T47D (cell line): ENCODE measurements at regions not wholly inside any gene's neighbourhood (a gene's known extent, or its start where the extent isn't known, plus 50 kb on each side); places are given as distances from the start of the nearest gene placed in this dataset.
A peak's percentile ranks its signal among the peaks of the same experiment; 100 is the strongest.

Experiments used
- DNase-seq, 2 experiments: peaks; one replicate each; pipeline versions ENCODE4 v3.0.0 to v3.0.0-alpha.2; 2011 to 2012; ENCODE audit warnings: low read depth in 1 of 2, low spot score in 1 of 2
- JUND ChIP-seq: IDR thresholded peaks from 2 replicates; pipeline ENCODE4 v1.6.1; 2012; ENCODE audit warnings: low read depth
- in situ Hi-C: cut with HindIII; loops from 2 replicates; pipeline ENCODE4 v1.10.0; 2016; ENCODE audit warnings: low sequenced_read_pairs, low pct_unique_long_range_greater_than_20kb

DNA sequence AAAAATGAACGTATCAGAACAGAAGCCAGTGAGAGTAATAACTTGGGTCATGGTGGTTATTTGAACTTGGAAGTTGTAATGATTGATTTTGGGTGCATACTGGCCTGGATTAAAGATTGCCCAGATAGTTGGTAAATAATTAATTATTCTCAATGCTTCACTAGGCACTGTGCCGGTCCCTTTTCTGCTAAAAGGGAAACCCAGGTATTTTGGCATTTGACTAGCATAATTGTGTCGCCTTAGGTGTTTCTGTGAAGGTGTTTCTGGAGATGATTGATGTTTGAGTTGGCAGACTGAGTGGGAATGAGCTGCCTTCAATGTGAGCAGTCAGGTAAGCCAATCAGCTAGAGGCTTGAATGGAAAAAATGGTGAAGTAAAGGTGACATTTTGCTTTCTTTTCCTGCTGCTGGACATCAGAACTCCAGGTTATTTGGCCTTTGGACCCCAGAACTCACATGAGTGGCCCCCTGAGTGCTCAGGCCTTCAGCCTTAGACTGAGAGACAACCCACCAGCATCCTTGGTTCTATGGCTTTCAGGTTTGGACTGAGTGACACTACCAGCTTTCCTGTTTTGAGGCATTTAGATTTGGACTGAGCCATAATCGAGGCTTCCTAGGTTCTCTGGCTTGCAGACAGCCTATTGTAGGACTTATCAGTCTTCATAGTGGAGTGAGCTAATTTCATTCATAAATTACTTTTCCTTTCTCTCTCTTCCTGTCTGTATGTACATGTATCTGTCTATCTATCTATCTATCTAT, 120.7 kb upstream of the PAPPA start:
- in situ Hi-C loops, result no loop called here
- peak in 1 of 2 experiments; percentile 18 for DNase-seq
- no peak for TF ChIP-seq JUND

DNA sequence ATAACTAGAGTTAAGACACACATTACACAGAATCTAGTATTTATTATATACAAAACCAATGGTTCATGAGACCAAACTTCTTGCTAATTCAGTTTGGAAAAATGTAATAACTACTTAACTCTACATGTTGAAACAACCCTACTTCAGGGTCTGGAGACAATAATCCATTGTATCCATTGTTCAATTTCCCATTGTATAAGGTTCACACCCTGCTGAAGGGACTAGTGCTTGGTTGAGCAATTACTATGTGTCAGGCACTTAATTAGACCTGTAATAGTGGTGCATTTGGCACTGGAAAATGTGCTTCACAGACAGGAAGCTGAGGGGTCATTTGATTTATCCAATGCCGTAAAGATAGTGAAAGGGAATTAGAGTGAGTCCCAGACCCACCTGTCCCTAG, 114.3 kb upstream of the PAPPA start:
- TF ChIP-seq JUND, result no peak
- in situ Hi-C loops, result no loop called here
- no peak for DNase-seq

DNA sequence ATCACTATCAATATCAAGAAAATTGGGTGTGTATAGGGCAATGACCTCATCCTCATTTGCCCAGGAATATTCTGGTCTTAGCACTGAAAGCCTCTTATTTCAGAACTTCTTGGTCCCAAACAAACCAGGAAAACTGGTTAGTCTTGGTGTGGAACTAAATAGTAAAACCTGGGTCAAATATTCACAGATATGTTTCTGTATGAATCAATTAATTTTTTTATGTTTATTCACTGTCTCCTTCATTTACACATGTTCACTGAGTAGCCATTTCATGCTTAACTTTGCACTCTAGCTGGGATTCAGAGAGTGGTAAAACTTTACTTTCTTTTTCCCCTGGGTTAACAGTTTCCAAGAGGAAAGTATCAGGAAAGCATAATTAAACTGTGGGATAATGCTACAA, 113.7 kb upstream of the PAPPA start:
- TF ChIP-seq JUND, result no peak
- DNase-seq, result no peak
- in situ Hi-C loops, result no loop called here

DNA sequence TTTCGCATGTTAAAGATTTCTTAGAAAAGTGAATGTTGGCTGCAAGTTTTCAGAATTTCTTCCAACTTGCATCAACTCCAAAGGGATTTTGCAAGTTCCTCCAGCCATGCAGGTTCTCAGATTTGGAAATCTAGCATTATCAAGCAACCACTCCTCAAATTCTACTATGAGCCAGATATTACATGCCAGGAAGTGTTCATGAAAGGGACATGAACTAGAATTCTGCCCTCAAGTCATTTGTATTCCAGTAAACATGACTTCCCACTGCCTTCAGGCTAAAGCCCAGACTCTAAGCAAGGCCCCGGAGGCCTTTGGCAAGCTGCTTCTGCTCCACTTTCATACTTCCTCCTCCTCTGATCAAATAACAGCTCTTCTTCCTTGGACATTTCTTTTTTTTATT, 111.3 kb upstream of the PAPPA start:
- DNase-seq, result no peak
- in situ Hi-C loops, result no loop called here
- no peak for TF ChIP-seq JUND

DNA sequence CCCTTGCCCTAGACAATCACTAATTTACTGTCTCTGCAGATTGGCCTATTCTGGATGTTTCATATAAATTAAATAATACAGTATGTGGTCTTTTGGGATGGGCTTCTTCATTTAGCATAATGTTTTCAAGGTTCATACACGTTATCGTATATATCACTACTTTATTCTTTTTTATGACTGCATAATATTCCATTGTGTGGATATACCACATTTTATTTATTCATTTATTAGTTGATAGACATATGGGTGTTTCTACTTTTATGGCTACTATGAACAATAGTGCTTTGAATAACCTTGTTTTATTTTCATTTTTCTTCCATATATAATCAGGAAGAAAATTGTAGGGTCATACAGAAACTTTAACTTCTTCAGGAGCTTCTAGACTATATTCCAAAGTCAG, 108.5 kb upstream of the PAPPA start:
- no peak for TF ChIP-seq JUND
- DNase-seq, result no peak

DNA sequence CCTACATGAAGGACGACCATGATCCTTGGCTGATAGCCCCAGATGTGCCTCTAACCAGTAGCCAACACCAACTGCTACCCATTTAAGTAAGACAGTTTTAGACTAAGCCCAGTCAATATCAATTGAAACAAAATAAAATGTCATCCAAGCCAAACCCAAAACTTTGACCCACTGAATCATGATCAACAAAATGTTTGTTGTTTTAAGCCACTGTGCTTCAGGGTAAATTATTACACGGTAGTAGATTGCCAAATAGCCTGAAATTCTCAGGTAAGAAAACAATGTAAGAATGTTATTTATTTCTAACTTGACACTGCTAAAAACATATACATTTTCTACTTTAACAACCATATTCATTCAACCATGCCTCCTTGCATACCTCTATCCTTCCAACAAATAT, 105.5 kb upstream of the PAPPA start:
- in situ Hi-C loops, result no loop called here
- no peak for TF ChIP-seq JUND
- DNase-seq, result no peak

More for the DNA sequence above, 108.5 kb upstream of the PAPPA start:
- in situ Hi-C loops, result no loop called here

DNA sequence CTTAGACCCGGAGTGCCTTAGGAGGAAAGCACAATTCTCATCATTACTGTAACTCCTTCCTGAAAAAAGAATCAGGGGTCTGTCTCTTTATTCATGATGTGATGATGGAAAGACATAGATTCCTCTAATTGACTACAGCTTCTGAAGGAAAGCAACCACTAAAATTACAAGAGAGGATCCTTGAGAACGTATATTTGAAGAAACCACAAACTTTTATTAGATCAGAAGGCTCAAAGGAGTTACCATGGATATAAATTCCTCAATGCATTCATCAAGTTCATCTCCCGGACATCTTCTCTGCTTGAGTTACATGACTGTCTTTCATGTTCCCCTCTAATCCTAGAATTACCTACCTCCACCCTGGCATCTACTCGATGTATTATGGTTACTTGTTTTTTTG, 104.1 kb upstream of the PAPPA start:
- TF ChIP-seq JUND, result no peak
- in situ Hi-C loops, result no loop called here
- no peak for DNase-seq

DNA sequence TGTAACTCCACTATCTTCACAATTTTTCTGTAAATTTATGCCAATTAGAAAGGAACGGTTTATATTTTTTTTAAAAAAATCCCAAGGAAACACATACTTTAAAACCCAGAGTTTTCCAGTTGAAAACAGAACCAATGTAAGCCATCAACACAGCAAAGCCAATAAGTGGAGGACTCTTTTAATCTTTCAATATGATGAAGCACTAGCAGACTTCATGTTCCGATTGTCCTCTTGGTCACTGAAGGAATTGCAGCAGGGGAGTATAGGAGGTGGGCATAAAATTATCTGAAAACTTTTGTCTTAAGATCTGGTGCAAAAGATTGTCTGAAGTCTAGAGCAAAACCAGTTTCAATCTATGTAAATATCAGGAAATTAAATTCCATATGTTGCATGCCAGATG, 102.1 kb upstream of the PAPPA start:
- in situ Hi-C loops, result no loop called here
- no peak for DNase-seq
- TF ChIP-seq JUND, result no peak

DNA sequence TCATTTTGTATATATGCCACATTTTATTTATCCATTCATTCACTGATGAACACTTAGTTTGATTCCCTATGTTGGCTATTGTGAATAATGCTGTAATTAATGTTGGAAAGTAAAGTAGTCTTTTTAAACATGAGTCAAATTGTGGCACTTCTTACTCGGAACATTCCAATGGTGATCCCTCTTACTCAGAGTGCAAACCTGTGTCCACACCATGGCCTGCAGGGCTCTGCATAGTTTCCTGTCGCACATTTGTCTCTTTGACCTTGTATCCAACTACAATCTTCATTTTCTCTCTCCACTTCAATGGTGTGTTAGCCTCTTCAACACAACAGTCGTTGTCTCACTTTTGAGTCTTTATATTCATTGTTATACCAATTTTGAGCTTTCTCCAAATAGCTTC, 98.1 kb upstream of the PAPPA start:
- no peak for TF ChIP-seq JUND
- DNase-seq, result no peak
- in situ Hi-C loops, result no loop called here

DNA sequence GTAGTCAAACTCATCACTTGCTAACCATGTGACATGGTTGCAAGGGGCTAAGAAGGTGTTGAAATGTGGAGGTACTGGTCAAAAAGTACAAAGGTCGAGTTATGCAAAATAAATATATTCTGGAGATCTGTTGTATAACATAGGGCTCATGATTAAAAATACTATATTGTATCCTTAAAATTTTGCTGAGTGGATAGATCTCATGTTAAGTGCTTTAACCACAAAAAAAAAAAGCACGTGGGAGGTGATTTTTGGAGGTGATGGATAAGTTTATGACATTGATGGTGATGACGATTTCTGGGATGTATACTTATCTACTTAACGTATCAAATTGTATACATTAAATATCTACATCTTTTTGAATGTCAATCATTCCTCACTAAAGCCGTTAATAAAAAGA, 96.2 kb upstream of the PAPPA start:
- in situ Hi-C loops, result no loop called here
- DNase-seq, result no peak
- TF ChIP-seq JUND, result no peak

DNA sequence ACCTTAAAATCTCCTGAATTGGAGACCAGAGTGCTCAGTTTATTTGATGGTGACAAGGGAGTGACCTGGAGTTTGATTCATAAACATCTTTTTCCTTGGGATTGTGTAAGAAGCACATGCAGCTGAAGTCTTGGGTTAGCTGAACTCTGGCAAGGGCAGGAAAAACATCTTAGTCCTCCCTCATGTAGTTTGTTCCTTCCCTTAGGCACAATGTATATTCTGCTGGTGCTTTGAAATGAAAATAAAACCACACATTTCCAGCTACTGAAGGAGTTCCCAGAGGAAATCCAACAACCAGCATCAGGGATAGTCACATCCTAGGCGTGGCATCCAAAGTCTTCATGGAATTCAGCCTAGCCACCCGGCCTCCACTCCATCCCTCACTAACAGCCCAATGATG, 95.2 kb upstream of the PAPPA start:
- TF ChIP-seq JUND, result no peak
- in situ Hi-C loops, result no loop called here
- no peak for DNase-seq

DNA sequence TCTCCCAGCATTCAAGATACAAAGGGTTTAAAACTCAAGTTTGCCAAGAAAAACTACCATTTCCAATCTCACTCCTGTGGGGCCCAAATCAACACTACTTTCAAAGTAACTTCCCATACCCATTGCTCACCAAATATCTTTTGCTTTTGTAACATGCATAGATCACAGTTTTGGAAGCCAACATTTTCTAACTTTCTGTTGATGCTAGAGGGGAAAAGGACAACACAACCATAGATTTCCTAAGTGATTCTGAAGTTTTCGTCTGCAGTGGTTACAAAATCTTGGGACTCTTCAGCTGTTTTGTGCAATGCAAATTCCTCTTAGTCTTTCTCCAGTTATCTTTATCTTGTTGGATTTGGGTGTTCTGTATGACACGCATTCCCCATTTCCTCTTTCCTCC, 94.1 kb upstream of the PAPPA start:
- DNase-seq, result no peak

DNA sequence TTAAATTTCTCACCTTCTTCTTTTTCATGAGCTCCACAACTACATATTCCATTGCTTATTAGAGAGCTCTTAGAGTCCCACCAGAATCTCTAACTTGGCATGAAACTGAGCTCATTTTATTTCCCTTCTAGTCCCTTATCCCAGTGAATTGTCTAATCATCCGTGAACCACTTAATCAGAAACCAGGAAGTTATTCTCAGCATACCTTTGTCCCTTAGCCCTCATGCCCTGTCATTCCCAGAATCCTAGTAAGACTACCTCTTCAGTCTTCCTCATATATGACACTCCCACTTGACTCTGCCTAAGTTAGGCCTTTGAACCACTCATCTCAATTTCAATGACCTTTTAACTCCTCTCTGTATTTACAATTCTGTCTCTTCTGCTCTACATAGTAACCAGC, 93.0 kb upstream of the PAPPA start:
- no peak for TF ChIP-seq JUND
- in situ Hi-C loops, result no loop called here
- DNase-seq, result no peak

More for the DNA sequence above, 94.1 kb upstream of the PAPPA start:
- TF ChIP-seq JUND, result no peak
- in situ Hi-C loops, result no loop called here

DNA sequence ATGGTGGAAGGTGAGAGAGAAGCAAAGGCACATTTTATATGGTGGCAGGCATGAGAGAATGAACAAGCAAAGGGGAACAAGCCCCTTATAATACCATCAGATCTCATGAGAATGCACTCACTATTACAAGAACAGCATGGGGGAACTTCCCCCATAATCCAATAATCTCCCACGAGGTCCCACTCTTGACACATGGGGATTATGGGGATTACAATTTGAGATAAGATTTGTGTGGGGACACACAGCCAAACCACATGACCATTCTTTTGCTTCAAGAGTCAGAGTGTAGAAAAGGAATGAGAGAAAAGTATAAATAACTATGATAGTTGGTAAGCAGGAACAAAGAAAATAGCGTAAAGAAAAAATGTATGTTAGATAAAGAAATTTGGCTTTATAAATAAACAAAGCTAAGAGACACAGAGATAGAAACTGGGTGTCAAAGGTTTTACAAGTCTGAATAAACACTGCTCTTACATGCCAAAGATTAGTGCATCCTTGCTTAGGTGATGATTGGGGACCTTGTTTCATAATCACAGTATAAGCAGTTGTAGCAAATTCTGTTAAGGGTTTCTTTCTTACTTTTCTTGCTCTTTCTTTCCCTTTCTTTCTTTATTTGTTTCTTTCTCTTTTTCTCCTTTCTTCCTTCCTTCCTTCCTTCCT, 91.9 kb upstream of the PAPPA start:
- in situ Hi-C loops, result no loop called here
- TF ChIP-seq JUND, result no peak
- DNase-seq, result no peak
